ENCODE measurements at regions not wholly inside any gene's neighbourhood (a gene's known extent, or its start where the extent isn't known, plus 50 kb on each side); places are given as distances from the start of the nearest gene placed in this dataset.

DNA sequence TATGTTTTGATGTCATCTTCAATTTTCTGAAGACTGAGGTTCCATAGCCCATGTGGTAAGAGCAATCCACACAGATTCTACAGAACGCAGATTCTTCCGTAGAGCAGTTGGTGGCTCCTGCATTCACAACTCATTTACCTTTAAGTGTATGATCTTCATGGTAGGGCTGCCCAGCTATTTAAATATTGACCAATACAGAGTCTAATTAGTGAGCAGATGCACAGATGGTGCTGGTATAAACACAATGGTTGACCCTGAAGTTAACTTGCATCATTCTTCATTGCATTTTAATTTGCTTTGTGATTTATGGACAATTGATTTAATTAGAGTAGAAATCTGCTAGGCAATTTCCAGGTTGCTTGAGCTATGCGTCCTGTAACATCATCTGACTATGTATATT, 269.2 kb downstream of the SQOR start (continued):
- no peak for TF ChIP-seq TBP (IDR thresholded peaks at IDR 0.05; ENCODE audit: low read depth, low read length)

GRCh38 chr15:45906230-45906629, 271.4 kb downstream of the SQOR start:
- Histone ChIP-seq H3K56ac (replicated peaks; ENCODE audit: insufficient read length, low read depth, low read length) (no peak overlapping the region), H2BK20ac (ENCODE audit: low read length) (no peak overlapping the region), H3K4ac (replicated peaks; ENCODE audit: insufficient read length, low read depth, low read length) (no peak overlapping the region), H3K18ac (ENCODE audit: extremely low read depth, low read length) (no peak overlapping the region), H3K14ac (ENCODE audit: insufficient read length) (no peak overlapping the region), H3K9me3 (ENCODE audit: insufficient read depth in 2 of 2, low read depth in 1 of 2, low read length in 1 of 2) (no peaks in the 10 kb centered on the region), H4K20me1 (replicated peaks in 1 of 2; ENCODE audit: control insufficient read depth in 1 of 2, insufficient read depth in 2 of 2, low read length in 2 of 2) (no peaks in the 10 kb centered on the region), H3K27ac (ENCODE audit: low read depth, low read length) (no peak overlapping the region), H3K36me3 (ENCODE audit: control insufficient read depth in 2 of 4, insufficient read depth in 4 of 4, low read length in 3 of 4) (no peaks in the 10 kb centered on the region), H4K8ac (ENCODE audit: extremely low read depth, insufficient read depth, low read length) (no peak overlapping the region), H2BK12ac (ENCODE audit: low read depth, low read length) (no peak overlapping the region), H2BK5ac (ENCODE audit: low read depth, low read length) (no peak overlapping the region), H3K23me2 (ENCODE audit: low read depth, low read length) (no peaks in the 10 kb centered on the region; the same call in 1 of the 2 replicates), H3K4me1 (replicated peaks in 1 of 4; ENCODE audit: control insufficient read depth in 3 of 4, insufficient read depth in 4 of 4, low read length in 3 of 4) (no peaks in the 10 kb centered on the region), H3K79me1 (ENCODE audit: low read depth, low read length) (no peaks in the 10 kb centered on the region), H3K23ac (ENCODE audit: insufficient read length) (no peak overlapping the region), H3K4me2 (ENCODE audit: insufficient read depth in 1 of 2, low read depth in 2 of 2, low read length in 2 of 2) (no peak overlapping the region), H2BK120ac (replicated peaks; ENCODE audit: low read depth, low read length) (no peak overlapping the region), H2AFZ (ENCODE audit: low read length) (no peak overlapping the region), H3K79me2 (ENCODE audit: control insufficient read depth in 1 of 2, insufficient read depth in 2 of 2, low read length in 2 of 2) (no peaks in the 10 kb centered on the region), H3K4me3 (ENCODE audit: extremely low read depth in 1 of 4, insufficient read depth in 2 of 4, low read depth in 3 of 4, low read length in 4 of 4) (no peak overlapping the region), H4K5ac (ENCODE audit: insufficient read length, low read depth, low read length) (no peak overlapping the region), H4K91ac (replicated peaks; ENCODE audit: insufficient read length, low read length) (no peak overlapping the region), H2AK5ac (ENCODE audit: low read depth, low read length) (no peak overlapping the region), H2BK15ac (ENCODE audit: low read length) (no peak overlapping the region), H3K27me3 (replicated peaks in 1 of 4; ENCODE audit: control insufficient read depth in 3 of 4, extremely low read depth in 1 of 4, insufficient read depth in 3 of 4, low read length in 3 of 4) (peaks cover 0 to 1% (median 0%) of the 10 kb centered on the region in 4 experiments; a peak in 1 of 7 replicates), H3K9ac (replicated peaks in 1 of 4; ENCODE audit: extremely low read depth in 1 of 4, low read depth in 3 of 4, low read length in 3 of 4) (no peak overlapping the region)
- FAIRE-seq = no peak
- 88% methylated on average over 2 of the region's 2 CpGs; no CpG with 5 or more reads in 1 of the 2 experiments for WGBS, 2 experiments (ENCODE audit: extremely low coverage in 1 of 2, insufficient coverage in 1 of 2, insufficient read length in 1 of 2, insufficient replicate concordance in 2 of 2, low coverage in 1 of 2, low lambda C conversion rate in 2 of 2, missing lambda C conversion rate in 1 of 2)
- no peak for DNase-seq (ENCODE audit: low read depth in 1 of 2, low spot score in 2 of 2)
- ChIA-PET POLR2A (ENCODE audit: partially characterized antibody) (no interaction called here), CTCF (ENCODE audit: partially characterized antibody) (no interaction called here)
- no peak for TF ChIP-seq SP1 (IDR thresholded peaks at IDR 0.05; ENCODE audit: low read depth, low read length)
- no peak for TF ChIP-seq NANOG (IDR thresholded peaks at IDR 0.05; ENCODE audit: insufficient read depth, low read depth, low read length, poor library complexity, severe bottlenecking)
- TF ChIP-seq GTF2F1 (IDR thresholded peaks at IDR 0.05; ENCODE audit: borderline replicate concordance, low read depth, low read length) = no peak
- no peak for TF ChIP-seq SAP30 (IDR thresholded peaks at IDR 0.05; ENCODE audit: insufficient read depth, insufficient replicate concordance, low read length)
- TF ChIP-seq EGR1 (IDR thresholded peaks at IDR 0.05; ENCODE audit: borderline replicate concordance, low read depth, low read length) = no peak
- no peak for TF ChIP-seq JUND (IDR thresholded peaks at IDR 0.05; ENCODE audit: low read length)
- no peak for TF ChIP-seq E2F6 (IDR thresholded peaks at IDR 0.05)
- no peak for TF ChIP-seq NRF1 (IDR thresholded peaks at IDR 0.05; ENCODE audit: low read depth, low read length)
- TF ChIP-seq SIRT6 (IDR thresholded peaks at IDR 0.05; ENCODE audit: low read length) = no peak
- no peak for TF ChIP-seq TEAD4 (IDR thresholded peaks at IDR 0.05; ENCODE audit: low read depth, low read length)

All from H1 (cell line).